MM.1S (cell line): ENCODE measurements at regions not wholly inside any gene's neighbourhood (a gene's known extent, or its start where the extent isn't known, plus 50 kb on each side); places are given as distances from the start of the nearest gene placed in this dataset.
"Not testable (repeated sequence)": the region's sequence is repeated elsewhere in the genome, so short reads cannot be mapped to it uniquely, and the experiment has no call there.

Experiments
- EZH2 ChIP-seq: fragments of 300-600 bp; sonication (generic); optimal IDR thresholded peaks from 2 replicates; pipeline ENCODE3; 2017; ENCODE audit warnings: low read depth, mild to moderate bottlenecking, antibody characterized with exemption, low read length, mixed read lengths
- TF ChIP-seq, protein P1 (sequence below): fragments of 300-600 bp; sonication (generic); IDR thresholded peaks from 2 replicates; pipeline ENCODE4 v1.5.1; 2016; ENCODE audit warnings: antibody characterized with exemption, low read length, mixed read lengths

DNA sequence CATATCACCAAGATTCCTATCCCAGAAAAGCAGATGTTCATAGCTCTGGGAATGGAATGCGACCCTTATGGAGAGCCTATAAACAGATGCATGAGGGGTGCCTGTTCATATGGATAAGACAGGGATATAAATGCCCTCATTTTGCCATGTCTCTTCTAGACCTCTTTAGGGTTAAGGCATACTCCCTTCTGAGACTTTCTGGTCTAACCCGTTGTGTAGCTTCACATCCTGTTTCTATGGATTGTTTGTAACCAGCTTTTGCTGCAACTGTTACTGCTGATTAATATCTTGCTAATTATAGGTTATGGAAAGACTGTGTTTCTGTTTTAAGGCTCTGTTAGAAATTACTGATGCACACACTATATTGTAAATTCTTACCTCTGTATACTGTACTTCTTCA, 193.5 kb upstream of the ALG10B start:
- TF ChIP-seq, protein P1, sequence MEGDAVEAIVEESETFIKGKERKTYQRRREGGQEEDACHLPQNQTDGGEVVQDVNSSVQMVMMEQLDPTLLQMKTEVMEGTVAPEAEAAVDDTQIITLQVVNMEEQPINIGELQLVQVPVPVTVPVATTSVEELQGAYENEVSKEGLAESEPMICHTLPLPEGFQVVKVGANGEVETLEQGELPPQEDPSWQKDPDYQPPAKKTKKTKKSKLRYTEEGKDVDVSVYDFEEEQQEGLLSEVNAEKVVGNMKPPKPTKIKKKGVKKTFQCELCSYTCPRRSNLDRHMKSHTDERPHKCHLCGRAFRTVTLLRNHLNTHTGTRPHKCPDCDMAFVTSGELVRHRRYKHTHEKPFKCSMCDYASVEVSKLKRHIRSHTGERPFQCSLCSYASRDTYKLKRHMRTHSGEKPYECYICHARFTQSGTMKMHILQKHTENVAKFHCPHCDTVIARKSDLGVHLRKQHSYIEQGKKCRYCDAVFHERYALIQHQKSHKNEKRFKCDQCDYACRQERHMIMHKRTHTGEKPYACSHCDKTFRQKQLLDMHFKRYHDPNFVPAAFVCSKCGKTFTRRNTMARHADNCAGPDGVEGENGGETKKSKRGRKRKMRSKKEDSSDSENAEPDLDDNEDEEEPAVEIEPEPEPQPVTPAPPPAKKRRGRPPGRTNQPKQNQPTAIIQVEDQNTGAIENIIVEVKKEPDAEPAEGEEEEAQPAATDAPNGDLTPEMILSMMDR: not testable (repeated sequence)
- not testable (repeated sequence) for TF ChIP-seq EZH2
